HepG2 (cell line): ENCODE measurements at regions not wholly inside any gene's neighbourhood (a gene's known extent, or its start where the extent isn't known, plus 50 kb on each side); places are given as distances from the start of the nearest gene placed in this dataset.

Source experiments
- MAZ ChIP-seq, 2 experiments: sonication (generic) in 1 of 2; formaldehyde crosslinking in 1 of 2; IDR thresholded peaks; 2 replicates each; pipeline versions ENCODE4 v1.5.0 to v1.6.1; 2012 to 2020; ENCODE audit warnings: low read depth in 2 of 2, mild to moderate bottlenecking in 2 of 2, borderline replicate concordance in 1 of 2, improper control_type of control experiment in 1 of 2, low read length in 1 of 2, missing genetic modification reagents in 1 of 2, moderate library complexity in 1 of 2
- TF ChIP-seq, protein P1 (sequence below): sonication (generic); formaldehyde crosslinking; IDR thresholded peaks from 2 replicates; pipeline ENCODE4 v1.5.0; 2020; ENCODE audit warnings: mild to moderate bottlenecking, missing genetic modification reagents, moderate library complexity

- TF ChIP-seq, protein P1, sequence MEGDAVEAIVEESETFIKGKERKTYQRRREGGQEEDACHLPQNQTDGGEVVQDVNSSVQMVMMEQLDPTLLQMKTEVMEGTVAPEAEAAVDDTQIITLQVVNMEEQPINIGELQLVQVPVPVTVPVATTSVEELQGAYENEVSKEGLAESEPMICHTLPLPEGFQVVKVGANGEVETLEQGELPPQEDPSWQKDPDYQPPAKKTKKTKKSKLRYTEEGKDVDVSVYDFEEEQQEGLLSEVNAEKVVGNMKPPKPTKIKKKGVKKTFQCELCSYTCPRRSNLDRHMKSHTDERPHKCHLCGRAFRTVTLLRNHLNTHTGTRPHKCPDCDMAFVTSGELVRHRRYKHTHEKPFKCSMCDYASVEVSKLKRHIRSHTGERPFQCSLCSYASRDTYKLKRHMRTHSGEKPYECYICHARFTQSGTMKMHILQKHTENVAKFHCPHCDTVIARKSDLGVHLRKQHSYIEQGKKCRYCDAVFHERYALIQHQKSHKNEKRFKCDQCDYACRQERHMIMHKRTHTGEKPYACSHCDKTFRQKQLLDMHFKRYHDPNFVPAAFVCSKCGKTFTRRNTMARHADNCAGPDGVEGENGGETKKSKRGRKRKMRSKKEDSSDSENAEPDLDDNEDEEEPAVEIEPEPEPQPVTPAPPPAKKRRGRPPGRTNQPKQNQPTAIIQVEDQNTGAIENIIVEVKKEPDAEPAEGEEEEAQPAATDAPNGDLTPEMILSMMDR (CRISPR knock-in tag), result no peak
- no peak for TF ChIP-seq MAZ (IDR thresholded peaks at IDR 0.05; ENCODE audit: borderline replicate concordance, low read depth, low read length)
- TF ChIP-seq MAZ (CRISPR knock-in tag; IDR thresholded peaks at IDR 0.05; ENCODE audit: low read depth), result no peak
These were observed 135.4 kb upstream of the IER5L start for GRCh38 chr9:129313331-129313955.
